ENCODE measurements at regions not wholly inside any gene's neighbourhood (a gene's known extent, or its start where the extent isn't known, plus 50 kb on each side); places are given as distances from the start of the nearest gene placed in this dataset.

DNA sequence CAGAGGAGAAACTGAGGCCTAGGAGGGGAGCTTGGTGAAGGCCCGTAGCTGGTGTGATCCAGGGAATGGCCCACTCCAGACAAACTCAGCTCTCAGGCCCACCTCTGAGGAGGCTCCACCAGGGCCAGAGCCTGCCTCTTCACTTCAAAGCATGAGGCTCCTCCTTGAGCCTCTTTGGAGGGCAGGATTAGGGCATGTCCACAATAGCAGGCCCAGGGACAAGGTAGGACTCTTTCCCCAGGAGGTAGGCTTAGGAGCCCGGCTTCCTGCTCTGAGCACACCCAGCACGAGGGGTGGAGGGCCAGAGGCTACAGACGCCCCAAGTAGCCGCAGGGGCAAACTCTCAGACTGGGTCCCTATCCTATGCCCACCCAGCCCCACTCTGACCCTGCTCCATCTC is 164.6 kb upstream of the ZMIZ1 start:
- no peak for DNase-seq
- Histone ChIP-seq H3K36me3 (no peaks in the 10 kb centered on the region), H3K9me3 (no peaks in the 10 kb centered on the region), H3K27me3 (no peaks in the 10 kb centered on the region), H3K27ac (no peak overlapping the region), H3K4me1 (no peaks in the 10 kb centered on the region), H3K4me3 (replicated peaks in 1 of 3) (no peak overlapping the region)
- intact Hi-C loops (cut with DNase I) = loop anchor here (10.0 kb wide), 1 partner anchor 269 kb away; no protein-coding TSS in a partner anchor
- 97% methylated on average over 5 of the region's 5 CpGs for WGBS, 2 donors
- TF ChIP-seq POLR2A (IDR thresholded peaks at IDR 0.05) = no peak
- TF ChIP-seq, protein P1, sequence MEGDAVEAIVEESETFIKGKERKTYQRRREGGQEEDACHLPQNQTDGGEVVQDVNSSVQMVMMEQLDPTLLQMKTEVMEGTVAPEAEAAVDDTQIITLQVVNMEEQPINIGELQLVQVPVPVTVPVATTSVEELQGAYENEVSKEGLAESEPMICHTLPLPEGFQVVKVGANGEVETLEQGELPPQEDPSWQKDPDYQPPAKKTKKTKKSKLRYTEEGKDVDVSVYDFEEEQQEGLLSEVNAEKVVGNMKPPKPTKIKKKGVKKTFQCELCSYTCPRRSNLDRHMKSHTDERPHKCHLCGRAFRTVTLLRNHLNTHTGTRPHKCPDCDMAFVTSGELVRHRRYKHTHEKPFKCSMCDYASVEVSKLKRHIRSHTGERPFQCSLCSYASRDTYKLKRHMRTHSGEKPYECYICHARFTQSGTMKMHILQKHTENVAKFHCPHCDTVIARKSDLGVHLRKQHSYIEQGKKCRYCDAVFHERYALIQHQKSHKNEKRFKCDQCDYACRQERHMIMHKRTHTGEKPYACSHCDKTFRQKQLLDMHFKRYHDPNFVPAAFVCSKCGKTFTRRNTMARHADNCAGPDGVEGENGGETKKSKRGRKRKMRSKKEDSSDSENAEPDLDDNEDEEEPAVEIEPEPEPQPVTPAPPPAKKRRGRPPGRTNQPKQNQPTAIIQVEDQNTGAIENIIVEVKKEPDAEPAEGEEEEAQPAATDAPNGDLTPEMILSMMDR (IDR thresholded peaks at IDR 0.05) = no peak

DNA sequence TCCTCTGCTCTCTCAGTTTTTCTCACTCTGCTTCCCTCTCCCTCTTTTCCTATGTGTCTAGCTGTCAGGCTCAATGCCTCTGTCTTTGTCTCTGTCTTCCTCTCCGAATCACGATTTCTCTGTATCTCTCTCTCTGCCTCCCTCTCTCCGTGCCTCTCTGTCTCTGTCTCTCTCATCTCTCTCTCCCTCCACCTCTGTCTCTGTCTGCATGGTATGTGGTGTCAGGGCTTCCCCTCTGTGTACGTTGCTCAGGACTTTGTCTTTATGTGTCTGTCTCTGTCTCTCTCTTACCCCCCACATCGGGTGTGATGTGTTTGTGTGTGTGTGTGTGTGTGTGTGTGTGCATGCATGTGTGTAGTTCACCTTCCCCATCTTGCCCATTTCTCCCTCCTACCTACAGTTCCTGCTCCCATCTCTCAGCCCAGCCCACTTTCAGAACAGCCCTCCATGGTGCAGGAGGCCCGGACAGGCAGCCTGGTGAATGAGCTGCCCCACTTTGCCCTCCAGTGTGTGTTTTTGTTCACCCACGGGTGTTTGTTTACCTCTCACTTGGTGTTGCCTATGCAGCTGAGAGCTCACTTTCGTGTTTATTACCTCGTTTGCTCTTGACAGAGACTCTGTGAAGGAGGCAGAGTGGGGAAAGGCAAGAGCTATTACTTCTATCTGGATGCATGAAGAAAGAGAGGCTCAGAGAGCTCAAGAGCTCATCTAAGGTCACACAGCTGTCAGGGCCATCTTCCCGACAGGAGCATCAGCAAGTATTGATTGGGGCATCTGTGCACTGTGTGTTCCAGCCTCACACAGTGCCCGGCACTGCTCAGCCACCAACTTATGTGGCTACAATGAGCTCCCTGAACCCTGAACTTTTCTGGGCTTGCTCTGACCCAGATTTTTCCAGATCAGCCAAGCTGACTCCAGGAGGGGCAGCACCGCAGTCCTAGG is 163.5 kb upstream of the ZMIZ1 start:
- Histone ChIP-seq H3K27ac (no peak overlapping the region), H3K27me3 (no peaks in the 10 kb centered on the region), H3K9me3 (no peaks in the 10 kb centered on the region), H3K4me3 (replicated peaks in 1 of 3) (no peak overlapping the region), H3K4me1 (no peaks in the 10 kb centered on the region), H3K36me3 (no peaks in the 10 kb centered on the region)
- TF ChIP-seq, protein P1 (IDR thresholded peaks at IDR 0.05) = no peak
- no peak for TF ChIP-seq POLR2A (IDR thresholded peaks at IDR 0.05)
- no peak for DNase-seq
- 87 to 89% methylated on average over 10 to 11 of the region's 12 CpGs for WGBS, 2 donors
- intact Hi-C loops (cut with DNase I) = loop anchor here (10.0 kb wide), 1 partner anchor 270 kb away; no protein-coding TSS in a partner anchor

DNA sequence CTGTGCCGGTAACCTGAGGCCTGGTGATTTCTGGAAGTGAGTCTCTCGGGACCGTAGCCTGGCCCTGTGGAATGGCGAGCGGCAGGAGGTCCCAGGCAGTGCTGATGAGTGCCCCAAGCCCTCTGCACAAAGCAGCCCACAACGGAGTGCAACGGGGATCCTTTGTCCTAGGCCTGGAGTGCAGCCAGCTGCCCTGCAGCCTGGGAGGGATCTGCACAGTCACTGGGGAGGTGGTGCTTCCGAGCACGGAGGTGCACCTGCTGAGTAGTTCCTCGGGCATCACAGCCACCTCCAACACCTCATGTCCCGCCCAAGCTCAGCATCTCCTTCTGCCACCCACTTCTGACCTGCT is 162.8 kb upstream of the ZMIZ1 start:
- no peak overlapping the region for H3K27ac ChIP-seq
- no peak overlapping the region for H3K4me3 ChIP-seq (replicated peaks in 1 of 3)
- H3K9me3 ChIP-seq = no peaks in the 10 kb centered on the region
- no peak for DNase-seq
- peaks cover 2% of the 10 kb centered on the region in 2 donors for H3K4me1 ChIP-seq
- 56 to 87% methylated on average over 4 to 8 of the region's 11 CpGs for WGBS, 2 donors
- intact Hi-C loops (cut with DNase I) = loop anchor here (10.0 kb wide), 1 partner anchor 271 kb away; no protein-coding TSS in a partner anchor
- H3K36me3 ChIP-seq = no peaks in the 10 kb centered on the region
- no peaks in the 10 kb centered on the region for H3K27me3 ChIP-seq
- TF ChIP-seq, protein P1 (IDR thresholded peaks at IDR 0.05) = no peak
- TF ChIP-seq POLR2A (IDR thresholded peaks at IDR 0.05) = no peak

DNA sequence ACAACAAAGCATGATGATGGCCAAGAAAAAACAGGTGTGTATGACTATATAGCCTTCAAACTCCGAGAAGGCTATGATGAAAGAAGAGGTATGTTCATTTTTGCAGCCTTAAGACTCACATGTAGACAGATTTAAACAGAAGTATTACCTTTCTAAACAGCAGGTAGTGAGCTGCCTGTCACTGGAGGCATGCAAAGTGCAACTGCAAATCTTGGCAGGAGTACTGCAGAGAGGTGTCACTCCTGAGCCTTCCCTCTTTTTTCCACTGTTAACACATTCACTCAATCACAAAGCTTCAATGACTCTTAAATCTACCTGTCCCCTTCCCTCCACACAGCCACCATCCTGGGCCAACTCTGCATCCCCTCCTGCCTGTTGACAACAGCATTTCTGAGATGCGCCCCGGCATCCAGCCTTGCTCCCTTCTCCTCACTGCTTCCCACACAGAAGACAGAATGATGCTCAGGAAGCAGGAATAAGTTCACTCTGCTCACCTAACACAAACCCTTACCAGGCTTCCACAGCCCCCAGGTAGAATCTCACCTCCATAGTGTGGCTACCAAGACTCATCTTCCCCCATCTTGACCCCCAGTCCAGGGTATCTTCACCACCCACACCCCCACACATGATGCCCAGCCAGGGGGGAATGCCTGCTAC is 161.9 kb upstream of the ZMIZ1 start:
- no peaks in the 10 kb centered on the region for H3K9me3 ChIP-seq
- H3K4me1 ChIP-seq = peaks cover 9 to 11% of the 10 kb centered on the region in 2 donors
- H3K4me3 ChIP-seq (replicated peaks in 1 of 3) = no peak overlapping the region
- WGBS, 2 donors = 88 to 91% methylated on average over 3 of the region's 3 CpGs
- H3K27me3 ChIP-seq = no peaks in the 10 kb centered on the region
- no peak overlapping the region for H3K27ac ChIP-seq
- intact Hi-C loops (cut with DNase I) = loop anchor here (10.0 kb wide), 1 partner anchor 272 kb away; no protein-coding TSS in a partner anchor
- H3K36me3 ChIP-seq = no peaks in the 10 kb centered on the region
- TF ChIP-seq POLR2A (IDR thresholded peaks at IDR 0.05) = no peak
- TF ChIP-seq, protein P1 (IDR thresholded peaks at IDR 0.05) = no peak
- no peak for DNase-seq

All from thyroid gland (tissue), 4 donors.